Upper lobe of left lung (tissue), 4 donors: ENCODE measurements at regions not wholly inside any gene's neighbourhood (a gene's known extent, or its start where the extent isn't known, plus 50 kb on each side); places are given as distances from the start of the nearest gene placed in this dataset.

Source experiments
- CTCF ChIP-seq, 6 experiments: fragments of 450-650 bp in 4 of 6; fragments of 200-600 bp in 2 of 6; sonication (generic) in 2 of 6; IDR thresholded peaks; one replicate each; pipeline ENCODE4 v1.5.1; 2016 to 2019; ENCODE audit warnings: antibody characterized with exemption in 6 of 6
- EP300 ChIP-seq, 4 donors: sonication (generic); formaldehyde crosslinking; IDR thresholded peaks; one replicate each; pipeline ENCODE4 v1.5.1; 2017; ENCODE audit warnings: antibody characterized with exemption in 4 of 4, control low read depth in 2 of 4

DNA sequence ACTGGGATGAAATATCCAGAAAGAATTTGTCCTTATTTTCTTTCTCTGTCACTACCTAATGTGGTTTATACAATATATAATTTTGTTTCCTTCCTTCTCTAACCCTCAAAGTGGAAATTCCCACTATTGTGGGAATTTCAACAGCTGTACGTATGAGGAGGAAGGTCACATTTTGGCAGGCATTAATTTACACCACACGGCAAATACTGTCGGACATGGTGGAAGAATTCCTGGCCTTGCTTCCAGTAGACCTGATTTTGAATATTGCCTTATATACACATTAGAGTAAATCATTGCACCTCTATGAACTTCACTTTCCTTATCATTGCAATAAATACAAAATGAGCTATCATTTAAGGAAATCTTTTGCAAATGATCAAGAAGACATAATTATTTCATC lies 358.1 kb upstream of the ETAA1 start:
- TF ChIP-seq CTCF (IDR thresholded peaks at IDR 0.05) (no peak), EP300 (IDR thresholded peaks at IDR 0.05) (no peak)
